CD4-positive, alpha-beta T cell (primary cell): ENCODE measurements at regions not wholly inside any gene's neighbourhood (a gene's known extent, or its start where the extent isn't known, plus 50 kb on each side); places are given as distances from the start of the nearest gene placed in this dataset.
"Not testable (repeated sequence)": the region's sequence is repeated elsewhere in the genome, so short reads cannot be mapped to it uniquely, and the experiment has no call there.

Source experiments
- ATAC-seq: fragments of 200-7000 bp; cut with Tn5 transposase; one replicate; pipeline ENCODE4 v1.10.0; 2022; ENCODE audit warnings: mild to moderate bottlenecking; ENCODE audit not compliant: poor library complexity
- CTCF ChIA-PET: fragments of 350-600 bp; sonication (Branson Sonifier 250); formaldehyde crosslinking; loops from one replicate; lab custom pipeline; 2021; ENCODE audit warnings: antibody characterized with exemption, inconsistent platforms; lab: Charles Lee
- POLR2A ChIA-PET: fragments of 350-600 bp; sonication (Branson Sonifier 250); formaldehyde crosslinking; loops from one replicate; lab custom pipeline; 2021; ENCODE audit warnings: antibody characterized with exemption, inconsistent platforms; lab: Charles Lee
- DNase-seq, 14 experiments: peaks; one replicate each; pipeline ENCODE4 v3.0.0-alpha.2; 2013 to 2020; ENCODE audit warnings: mixed read lengths in 2 of 14
- H3K27ac ChIP-seq, 2 donors: one replicate each; pipeline versions ENCODE4 v1.5.1 to v1.7.0; 2013; ENCODE audit warnings: low read length in 2 of 2, low read depth in 1 of 2, mild to moderate bottlenecking in 1 of 2
- H3K27me3 ChIP-seq, 2 experiments: 1 replicate in 1 of 2; 2 replicates in 1 of 2; pipeline versions ENCODE4 v1.6.1 to v1.7.0; 2013; ENCODE audit warnings: low read length in 2 of 2, control low read depth in 1 of 2, mild to moderate bottlenecking in 1 of 2, moderate library complexity in 1 of 2; ENCODE audit not compliant: insufficient read depth in 2 of 2, control insufficient read depth in 1 of 2
- H3K36me3 ChIP-seq: one replicate; pipeline ENCODE4 v1.6.1; 2013; ENCODE audit warnings: low read length, control low read depth; ENCODE audit not compliant: insufficient read depth
- H3K4me1 ChIP-seq: one replicate; pipeline ENCODE4 v1.6.1; 2013; ENCODE audit warnings: low read length, control low read depth; ENCODE audit not compliant: insufficient read depth
- H3K4me3 ChIP-seq: one replicate; pipeline ENCODE4 v1.5.1; 2013; ENCODE audit warnings: mild to moderate bottlenecking, low read length, moderate library complexity
- H3K9me3 ChIP-seq, 2 experiments: 1 replicate in 1 of 2; 2 replicates in 1 of 2; pipeline versions ENCODE4 v1.6.1 to v1.7.0; 2013; ENCODE audit warnings: low read length in 2 of 2, mild to moderate bottlenecking in 2 of 2, control low read depth in 1 of 2, moderate library complexity in 1 of 2; ENCODE audit not compliant: control insufficient read depth in 1 of 2, insufficient read depth in 1 of 2
- H3K27ac Mint-ChIP-seq: one replicate; pipeline ENCODE4 v1.8.0; 2020; ENCODE audit warnings: mixed read lengths
- H3K27me3 Mint-ChIP-seq: one replicate; pipeline ENCODE4 v1.8.0; 2021; ENCODE audit warnings: mixed read lengths
- H3K36me3 Mint-ChIP-seq: one replicate; pipeline ENCODE4 v1.8.0; 2021; ENCODE audit warnings: low read depth, mixed read lengths
- H3K4me1 Mint-ChIP-seq: one replicate; pipeline ENCODE4 v1.8.0; 2021; ENCODE audit warnings: low read depth, mixed read lengths
- H3K4me3 Mint-ChIP-seq: one replicate; pipeline ENCODE4 v1.8.0; 2020; ENCODE audit warnings: mild to moderate bottlenecking, mixed read lengths
- H3K9me3 Mint-ChIP-seq: one replicate; pipeline ENCODE4 v1.8.0; 2020; ENCODE audit warnings: mixed read lengths
- intact Hi-C, 2 experiments: fragments of 100-400 bp; cut with DNase I in 1 of 2; cut with micrococcal nuclease in 1 of 2; formaldehyde crosslinking; loops; one replicate each; pipeline versions ENCODE4 v1.15.1 to v1.9.0; 2023 to 2025; cut with DNase I, micrococcal nuclease
- TF ChIP-seq, protein P1 (sequence below): fragments of 200-600 bp; IDR thresholded peaks from one replicate; pipeline ENCODE4 v1.8.0; 2022; ENCODE audit warnings: antibody characterized with exemption, mild to moderate bottlenecking

DNA sequence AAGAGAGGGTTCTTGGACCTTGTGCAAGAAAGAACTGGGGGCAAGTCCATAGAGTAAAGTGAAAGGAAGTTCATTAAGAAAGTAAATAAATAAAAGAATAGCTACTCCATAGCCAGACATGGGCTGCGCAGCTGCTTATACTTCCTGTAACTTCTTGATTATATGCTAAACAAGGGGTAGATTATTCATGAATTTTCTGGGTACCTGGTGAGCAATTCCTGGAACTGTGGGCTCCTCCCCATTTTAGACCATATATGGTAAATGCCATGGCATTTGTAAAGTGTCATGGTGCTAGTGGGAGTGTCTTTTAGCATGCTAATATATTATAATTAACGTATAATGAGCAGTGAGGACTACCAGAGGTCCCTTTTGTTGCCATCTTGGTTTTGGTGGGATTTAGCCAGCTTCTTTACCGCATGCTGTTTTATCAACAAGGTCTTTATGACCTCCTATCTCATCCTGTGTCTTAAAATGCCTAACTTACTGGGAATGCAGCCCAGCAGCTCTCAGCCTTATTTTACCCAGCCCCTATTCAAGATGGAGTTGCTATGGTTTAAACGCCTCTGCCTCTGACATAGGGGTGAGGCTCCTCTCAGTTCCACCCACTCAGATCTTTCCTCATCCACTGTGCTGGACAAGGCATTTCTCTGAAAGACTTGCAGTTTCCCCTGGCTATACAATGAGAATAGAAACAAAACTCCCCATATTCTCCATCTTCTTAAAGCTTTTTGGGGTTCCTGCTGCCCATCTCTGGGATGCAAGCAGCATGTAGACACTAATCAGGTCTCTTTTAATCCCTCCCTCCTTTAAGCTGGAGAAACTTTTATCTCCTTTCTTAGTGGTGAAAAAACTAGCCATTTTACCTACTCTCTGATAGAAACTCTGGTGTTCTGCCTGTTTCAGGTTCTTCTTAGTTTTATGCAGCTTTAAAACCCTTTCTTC is 91.2 kb downstream of the ARRDC3 start:
- H3K27ac ChIP-seq: no peak overlapping the region
- no peaks in the 10 kb centered on the region for H3K4me1 ChIP-seq
- no peak overlapping the region for H3K4me3 Mint-ChIP-seq
- no peaks in the 10 kb centered on the region for H3K27me3 Mint-ChIP-seq
- H3K36me3 Mint-ChIP-seq: no peaks in the 10 kb centered on the region
- intact Hi-C loops: no loop called here
- TF ChIP-seq, protein P1, sequence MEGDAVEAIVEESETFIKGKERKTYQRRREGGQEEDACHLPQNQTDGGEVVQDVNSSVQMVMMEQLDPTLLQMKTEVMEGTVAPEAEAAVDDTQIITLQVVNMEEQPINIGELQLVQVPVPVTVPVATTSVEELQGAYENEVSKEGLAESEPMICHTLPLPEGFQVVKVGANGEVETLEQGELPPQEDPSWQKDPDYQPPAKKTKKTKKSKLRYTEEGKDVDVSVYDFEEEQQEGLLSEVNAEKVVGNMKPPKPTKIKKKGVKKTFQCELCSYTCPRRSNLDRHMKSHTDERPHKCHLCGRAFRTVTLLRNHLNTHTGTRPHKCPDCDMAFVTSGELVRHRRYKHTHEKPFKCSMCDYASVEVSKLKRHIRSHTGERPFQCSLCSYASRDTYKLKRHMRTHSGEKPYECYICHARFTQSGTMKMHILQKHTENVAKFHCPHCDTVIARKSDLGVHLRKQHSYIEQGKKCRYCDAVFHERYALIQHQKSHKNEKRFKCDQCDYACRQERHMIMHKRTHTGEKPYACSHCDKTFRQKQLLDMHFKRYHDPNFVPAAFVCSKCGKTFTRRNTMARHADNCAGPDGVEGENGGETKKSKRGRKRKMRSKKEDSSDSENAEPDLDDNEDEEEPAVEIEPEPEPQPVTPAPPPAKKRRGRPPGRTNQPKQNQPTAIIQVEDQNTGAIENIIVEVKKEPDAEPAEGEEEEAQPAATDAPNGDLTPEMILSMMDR: no peak
- no peaks in the 10 kb centered on the region for H3K9me3 ChIP-seq
- no peaks in the 10 kb centered on the region for H3K36me3 ChIP-seq
- ATAC-seq (no peak), DNase-seq (no peak)
- no peaks in the 10 kb centered on the region for H3K27me3 ChIP-seq
- ChIA-PET POLR2A (interaction anchor here (1.2 to 1.6 kb wide), 2 partner anchors 10 to 91 kb away, joined by 3 to 5 read pairs; partner anchors contain the start of gene ARRDC3), CTCF (interaction anchor here (0.9 kb wide), 1 partner anchor 19 kb away, joined by 3 read pairs; no protein-coding TSS in a partner anchor)
- no peaks in the 10 kb centered on the region for H3K9me3 Mint-ChIP-seq
- no peak overlapping the region for H3K4me3 ChIP-seq
- no peaks in the 10 kb centered on the region for H3K4me1 Mint-ChIP-seq
- H3K27ac Mint-ChIP-seq: no peak overlapping the region

DNA sequence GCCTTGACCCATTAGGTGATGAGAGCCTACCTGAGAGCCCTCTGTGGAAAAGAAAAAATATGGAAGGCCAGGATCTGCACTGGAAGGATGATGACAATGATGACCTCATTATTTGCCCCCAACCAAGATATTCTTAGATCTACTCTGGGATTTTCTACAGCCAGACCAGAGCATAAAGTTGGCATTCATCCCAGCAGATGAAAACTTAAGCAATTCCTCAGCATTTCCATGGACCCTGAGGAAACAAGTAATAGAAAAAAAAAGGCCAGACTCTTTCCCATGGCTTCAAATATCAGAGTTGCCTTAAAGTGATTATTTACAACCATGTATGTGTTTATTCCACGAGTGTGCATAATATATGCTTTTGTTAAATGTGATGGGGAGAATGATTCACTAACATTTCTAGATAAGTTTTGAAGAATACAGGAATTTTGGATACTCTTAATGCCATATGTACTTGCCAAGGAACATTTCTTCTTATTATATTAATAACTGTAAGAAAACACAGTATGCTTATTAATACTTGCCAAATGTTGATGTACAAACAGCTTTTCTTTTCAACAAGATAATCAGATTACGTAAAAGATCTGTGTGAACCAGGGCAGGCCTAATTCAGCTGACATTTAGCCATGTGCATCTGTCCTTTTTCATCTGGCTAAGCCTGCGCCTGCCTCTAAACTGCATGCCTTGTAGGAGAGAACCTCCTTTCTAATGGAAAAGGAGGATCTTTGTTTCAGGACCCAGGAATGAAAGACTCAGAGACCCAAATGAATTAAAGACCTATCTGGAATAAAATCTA is 94.8 kb downstream of the ARRDC3 start:
- TF ChIP-seq, protein P1: no peak
- Mint-ChIP-seq H3K9me3 (peaks cover 4% of the 10 kb centered on the region), H3K4me3 (no peak overlapping the region), H3K27me3 (no peaks in the 10 kb centered on the region), H3K27ac (no peak overlapping the region), H3K36me3 (no peaks in the 10 kb centered on the region), H3K4me1 (no peaks in the 10 kb centered on the region)
- H3K36me3 ChIP-seq: no peaks in the 10 kb centered on the region
- H3K4me3 ChIP-seq: no peak overlapping the region
- intact Hi-C loops: no loop called here
- no peak overlapping the region for H3K27ac ChIP-seq
- ChIA-PET CTCF (no interaction called here), POLR2A (no interaction called here)
- ATAC-seq (no peak), DNase-seq (no peak)
- no peaks in the 10 kb centered on the region for H3K27me3 ChIP-seq
- no peaks in the 10 kb centered on the region for H3K9me3 ChIP-seq
- H3K4me1 ChIP-seq: no peaks in the 10 kb centered on the region

DNA sequence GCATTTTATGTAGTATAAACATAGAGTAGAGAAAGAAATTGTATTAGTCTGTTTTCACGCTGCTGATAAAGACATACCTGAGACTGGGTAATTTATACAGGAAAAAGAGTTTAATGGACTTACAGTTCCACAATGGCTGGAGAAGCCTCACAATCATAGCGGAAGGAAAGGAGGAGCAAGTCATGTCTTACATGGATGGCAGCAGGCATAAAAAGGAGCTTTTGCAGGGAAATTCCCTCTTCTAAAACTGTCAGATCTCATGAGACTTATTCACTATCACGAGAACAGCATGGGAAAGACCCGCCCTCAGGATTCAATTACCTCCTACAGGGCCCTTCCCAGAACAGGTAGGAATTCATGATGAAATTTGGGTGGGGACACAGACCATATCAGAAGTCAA is 98.1 kb downstream of the ARRDC3 start:
- H3K4me3 ChIP-seq, H3K27ac Mint-ChIP-seq, H3K9me3 Mint-ChIP-seq, DNase-seq, ATAC-seq, H3K4me3 Mint-ChIP-seq, POLR2A ChIA-PET, H3K27me3 ChIP-seq, H3K36me3 ChIP-seq, H3K9me3 ChIP-seq, H3K27me3 Mint-ChIP-seq, H3K27ac ChIP-seq, H3K36me3 Mint-ChIP-seq, H3K4me1 ChIP-seq: not testable (repeated sequence)
- intact Hi-C loops: loop anchor here in 1 of 2 experiments (2.0 kb wide), 1 partner anchor 26 kb away; no protein-coding TSS in a partner anchor
- peaks cover 16% of the 10 kb centered on the region for H3K4me1 Mint-ChIP-seq
- CTCF ChIA-PET: interaction anchor here (1.5 kb wide), 1 partner anchor 100 kb away, joined by 3 read pairs; no protein-coding TSS in a partner anchor
